K562 (cell line): ENCODE measurements at regions not wholly inside any gene's neighbourhood (a gene's known extent, or its start where the extent isn't known, plus 50 kb on each side); places are given as distances from the start of the nearest gene placed in this dataset.

Source experiments
- ATAC-seq: fragments of 200-7000 bp; cut with Tn5 transposase; 3 replicates; pipeline ENCODE4 v1.9.1; 2020; ENCODE audit warnings: moderate library complexity
- BruUV-seq: library from RNA; stranded (reverse); fragments of 400-500 nt; replicated peaks from 2 replicates; lab custom pipeline; 2021; lab: Mats Ljungman, UMichigan
- CTCF ChIA-PET: fragments of 300-600 bp; formaldehyde crosslinking; extraction: SDS; loops from one replicate; lab custom pipeline; 2021; ENCODE audit warnings: low intra/inter-chr PET ratio; lab: Yijun Ruan, JAX
- POLR2A ChIA-PET: fragments of 300-600, 350-650 bp; sonication (Branson Sonifier 250); formaldehyde crosslinking; extraction: SDS; loops from one replicate; lab custom pipeline; 2021; ENCODE audit warnings: antibody characterized with exemption, inconsistent platforms; lab: Yijun Ruan, JAX
- DNase-seq, 4 experiments: peaks; one replicate each; pipeline versions ENCODE4 v3.0.0 to v3.0.0-alpha.2; 2011 to 2018; ENCODE audit warnings: low spot score in 3 of 4, mixed read lengths in 3 of 4; ENCODE audit errors: extremely low read depth in 1 of 4
- FAIRE-seq: peaks from 2 replicates; lab custom pipeline; 2011; peaks lifted over from hg19 to GRCh38; lab: Jason Lieb, UNC
- H2AFZ ChIP-seq: 2 replicates; pipeline ENCODE4 v1.6.0; 2011; ENCODE audit warnings: low read depth, low read length, control low read depth, inconsistent platforms
- H3K27ac ChIP-seq: fragments of 200-600 bp; 3 replicates; pipeline ENCODE4 v1.8.0; 2011; ENCODE audit warnings: low read depth, mild to moderate bottlenecking, control low read depth, inconsistent platforms, low read length, moderate library complexity, mixed read lengths; ENCODE audit errors: extremely low read depth
- H3K27me3 ChIP-seq, 2 experiments: fragments of 300-600 bp in 1 of 2; 2 replicates in 1 of 2; 3 replicates in 1 of 2; pipeline versions ENCODE4 v1.6.0 to v1.8.0; 2011; ENCODE audit warnings: inconsistent platforms in 2 of 2, low read length in 2 of 2, mild to moderate bottlenecking in 1 of 2, mixed read lengths in 1 of 2, moderate library complexity in 1 of 2; ENCODE audit not compliant: control insufficient read depth in 2 of 2, insufficient read depth in 2 of 2
- H3K36me3 ChIP-seq: fragments of 300-600 bp; 3 replicates; pipeline ENCODE4 v1.8.0; 2011; ENCODE audit warnings: mild to moderate bottlenecking, low read length, inconsistent platforms; ENCODE audit not compliant: control insufficient read depth, insufficient read depth
- H3K4me1 ChIP-seq, 2 experiments: fragments of 200-600 bp in 1 of 2; replicated peaks in 1 of 2; 2 replicates in 1 of 2; 3 replicates in 1 of 2; pipeline versions ENCODE4 v1.5.1 to v1.8.0; 2011; ENCODE audit warnings: inconsistent platforms in 2 of 2, low read length in 2 of 2, mild to moderate bottlenecking in 1 of 2, mixed read lengths in 1 of 2, moderate library complexity in 1 of 2; ENCODE audit not compliant: control insufficient read depth in 2 of 2, insufficient read depth in 2 of 2
- H3K4me2 ChIP-seq: 2 replicates; pipeline ENCODE4 v1.6.1; 2011; ENCODE audit warnings: low read length, control low read depth, inconsistent platforms, mixed read lengths; ENCODE audit not compliant: insufficient read depth
- H3K4me3 ChIP-seq: fragments of 200-600 bp; sonication (generic), shearing (Covaris generic); 2 replicates; pipeline ENCODE4 v1.5.1; 2016; ENCODE audit warnings: control low read depth, inconsistent platforms
- H3K79me2 ChIP-seq: fragments of 200-600 bp; 3 replicates; pipeline ENCODE4 v1.8.0; 2011; ENCODE audit warnings: low read length, inconsistent platforms; ENCODE audit not compliant: control insufficient read depth, insufficient read depth
- H3K9ac ChIP-seq, 2 experiments: 2 replicates each; pipeline versions ENCODE4 v1.6.0 to v1.6.1; 2011; ENCODE audit warnings: low read depth in 2 of 2, low read length in 2 of 2, control low read depth in 1 of 2, inconsistent platforms in 1 of 2, mild to moderate bottlenecking in 1 of 2, mixed read lengths in 1 of 2; ENCODE audit not compliant: insufficient read depth in 1 of 2
- H3K9me1 ChIP-seq: one replicate; pipeline ENCODE4 v1.6.0; 2011; ENCODE audit warnings: inconsistent platforms, mild to moderate bottlenecking, low read length, moderate library complexity; ENCODE audit not compliant: control insufficient read depth, insufficient read depth
- H3K9me3 ChIP-seq: replicated peaks from 2 replicates; pipeline ENCODE4 v1.5.1; 2011; ENCODE audit warnings: low read depth, low read length, inconsistent platforms; ENCODE audit not compliant: control insufficient read depth, insufficient read depth
- H4K20me1 ChIP-seq: replicated peaks from 2 replicates; pipeline ENCODE4 v1.6.1; 2011; ENCODE audit warnings: low read length, inconsistent platforms, mixed read lengths; ENCODE audit not compliant: control insufficient read depth, insufficient read depth
- ADNP ChIP-seq: fragments of 200-800 bp; sonication (Bioruptor generic); IDR thresholded peaks from 2 replicates; pipeline ENCODE4 v1.6.1; 2016; ENCODE audit warnings: missing genetic modification characterization, missing compliant biosample characterization
- PHF20 ChIP-seq: fragments of 450-650 bp; IDR thresholded peaks from 2 replicates; pipeline ENCODE4 v1.6.1; 2018; ENCODE audit not compliant: partially characterized antibody
- SMAD1 ChIP-seq: fragments of 150-350 bp; IDR thresholded peaks from 2 replicates; pipeline ENCODE4 v1.6.1; 2014; ENCODE audit warnings: low read length, low read depth; ENCODE audit not compliant: partially characterized antibody
- ZBTB8A ChIP-seq: fragments of 450-650 bp; IDR thresholded peaks from 2 replicates; pipeline ENCODE4 v1.6.1; 2018; ENCODE audit warnings: mild to moderate bottlenecking, moderate library complexity; ENCODE audit not compliant: partially characterized antibody
- ZC3H8 ChIP-seq: fragments of 450-650 bp; IDR thresholded peaks from 2 replicates; pipeline ENCODE4 v1.6.1; 2017
- ZNF644 ChIP-seq: fragments of 200-800 bp; sonication (Bioruptor generic); IDR thresholded peaks from 2 replicates; pipeline ENCODE4 v1.6.1; 2016; ENCODE audit warnings: low read depth, missing genetic modification characterization, missing compliant biosample characterization
- WGBS: fragments of 100-300 bp; shearing (Covaris generic); methylation state at CpG from one replicate; pipeline ENCODE4 v1.1.6; 2016; ENCODE audit warnings: low coverage, mixed read lengths; ENCODE audit not compliant: insufficient coverage; ENCODE audit errors: missing lambda C conversion rate; 5-methylcytosine and 5-hydroxymethylcytosine counted together
- in situ Hi-C: fragments of 300-500 bp; cut with MboI; formaldehyde crosslinking; loops from 4 replicates; pipeline ENCODE4 v1.15.0; 2018; ENCODE audit warnings: inconsistent platforms, mixed read lengths
- intact Hi-C: fragments of 100-400 bp; cut with micrococcal nuclease; formaldehyde crosslinking; loops from 2 replicates; pipeline ENCODE4 v1.14.2; 2022
- TF ChIP-seq, protein P1 (sequence below): sonication (generic); formaldehyde crosslinking; IDR thresholded peaks from 2 replicates; pipeline ENCODE4 v1.8.1; 2023; ENCODE audit warnings: mild to moderate bottlenecking, missing genetic modification reagents
- TF ChIP-seq, protein P2 (sequence below): fragments of 250-450 bp; sonication (Bioruptor Pico); IDR thresholded peaks from 2 replicates; pipeline ENCODE4 v1.8.0; 2021; ENCODE audit warnings: moderate library complexity, mild to moderate bottlenecking, inconsistent platforms

GRCh38 chr4:96355414-96355813 lies 515.5 kb downstream of the PDHA2 start:
- in situ Hi-C loops, result no loop called here
- DNase-seq, result no peak
- no peaks in the 10 kb centered on the region for H3K4me1 ChIP-seq
- ChIA-PET POLR2A (interaction anchor here (0.7 kb wide), 1 partner anchor 748 kb away, joined by 3 read pairs; no protein-coding TSS in a partner anchor), CTCF (no interaction called here)
- H3K79me2 ChIP-seq, result no peaks in the 10 kb centered on the region
- H3K36me3 ChIP-seq, result no peaks in the 10 kb centered on the region
- no peak overlapping the region for H3K4me3 ChIP-seq
- H2AFZ ChIP-seq, result no peak overlapping the region
- no peaks in the 10 kb centered on the region for H3K9me3 ChIP-seq
- H3K27me3 ChIP-seq, result no peaks in the 10 kb centered on the region
- intact Hi-C loops, result no loop called here
- FAIRE-seq, result no peak
- no peaks in the 10 kb centered on the region for H4K20me1 ChIP-seq
- TF ChIP-seq PHF20, result no peak
- no peak for TF ChIP-seq ADNP (tag)
- no peak for TF ChIP-seq SMAD1
- TF ChIP-seq ZC3H8, result no peak
- TF ChIP-seq, protein P1, sequence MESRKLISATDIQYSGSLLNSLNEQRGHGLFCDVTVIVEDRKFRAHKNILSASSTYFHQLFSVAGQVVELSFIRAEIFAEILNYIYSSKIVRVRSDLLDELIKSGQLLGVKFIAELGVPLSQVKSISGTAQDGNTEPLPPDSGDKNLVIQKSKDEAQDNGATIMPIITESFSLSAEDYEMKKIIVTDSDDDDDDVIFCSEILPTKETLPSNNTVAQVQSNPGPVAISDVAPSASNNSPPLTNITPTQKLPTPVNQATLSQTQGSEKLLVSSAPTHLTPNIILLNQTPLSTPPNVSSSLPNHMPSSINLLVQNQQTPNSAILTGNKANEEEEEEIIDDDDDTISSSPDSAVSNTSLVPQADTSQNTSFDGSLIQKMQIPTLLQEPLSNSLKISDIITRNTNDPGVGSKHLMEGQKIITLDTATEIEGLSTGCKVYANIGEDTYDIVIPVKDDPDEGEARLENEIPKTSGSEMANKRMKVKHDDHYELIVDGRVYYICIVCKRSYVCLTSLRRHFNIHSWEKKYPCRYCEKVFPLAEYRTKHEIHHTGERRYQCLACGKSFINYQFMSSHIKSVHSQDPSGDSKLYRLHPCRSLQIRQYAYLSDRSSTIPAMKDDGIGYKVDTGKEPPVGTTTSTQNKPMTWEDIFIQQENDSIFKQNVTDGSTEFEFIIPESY, result no peak
- TF ChIP-seq, protein P2, sequence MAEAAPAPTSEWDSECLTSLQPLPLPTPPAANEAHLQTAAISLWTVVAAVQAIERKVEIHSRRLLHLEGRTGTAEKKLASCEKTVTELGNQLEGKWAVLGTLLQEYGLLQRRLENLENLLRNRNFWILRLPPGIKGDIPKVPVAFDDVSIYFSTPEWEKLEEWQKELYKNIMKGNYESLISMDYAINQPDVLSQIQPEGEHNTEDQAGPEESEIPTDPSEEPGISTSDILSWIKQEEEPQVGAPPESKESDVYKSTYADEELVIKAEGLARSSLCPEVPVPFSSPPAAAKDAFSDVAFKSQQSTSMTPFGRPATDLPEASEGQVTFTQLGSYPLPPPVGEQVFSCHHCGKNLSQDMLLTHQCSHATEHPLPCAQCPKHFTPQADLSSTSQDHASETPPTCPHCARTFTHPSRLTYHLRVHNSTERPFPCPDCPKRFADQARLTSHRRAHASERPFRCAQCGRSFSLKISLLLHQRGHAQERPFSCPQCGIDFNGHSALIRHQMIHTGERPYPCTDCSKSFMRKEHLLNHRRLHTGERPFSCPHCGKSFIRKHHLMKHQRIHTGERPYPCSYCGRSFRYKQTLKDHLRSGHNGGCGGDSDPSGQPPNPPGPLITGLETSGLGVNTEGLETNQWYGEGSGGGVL (CRISPR knock-in tag), result no peak
- no peak for TF ChIP-seq ZBTB8A
- no peak for TF ChIP-seq ZNF644 (tag)
- no peak overlapping the region for H3K4me2 ChIP-seq
- no peak overlapping the region for H3K9ac ChIP-seq
- H3K9me1 ChIP-seq, result no peaks in the 10 kb centered on the region
- 5% methylated on average over 2 of the region's 2 CpGs for WGBS
- BruUV-seq, result no TSS peak
- no peak for ATAC-seq
- H3K27ac ChIP-seq, result no peak overlapping the region
